BE2C (cell line): ENCODE measurements at regions not wholly inside any gene's neighbourhood (a gene's known extent, or its start where the extent isn't known, plus 50 kb on each side); places are given as distances from the start of the nearest gene placed in this dataset.
"Not testable (repeated sequence)": the region's sequence is repeated elsewhere in the genome, so short reads cannot be mapped to it uniquely, and the experiment has no call there.

Experiments
- DNase-seq: peaks from one replicate; pipeline ENCODE4 v3.0.0-alpha.2; 2020
- H3K27me3 ChIP-seq: fragments of 250-450 bp; sonication (Bioruptor Pico); 2 replicates; pipeline ENCODE4 v1.5.1; 2020; ENCODE audit warnings: mild to moderate bottlenecking
- H3K36me3 ChIP-seq: fragments of 250-450 bp; sonication (Bioruptor Pico); 2 replicates; pipeline ENCODE4 v1.5.1; 2020; ENCODE audit warnings: mild to moderate bottlenecking
- H3K4me1 ChIP-seq: fragments of 250-450 bp; sonication (Bioruptor Pico); 2 replicates; pipeline ENCODE4 v1.5.1; 2020
- H3K4me3 ChIP-seq: 2 replicates; pipeline ENCODE4 v1.5.1; 2011; ENCODE audit warnings: low read depth, low read length
- H3K9me3 ChIP-seq: fragments of 250-450 bp; sonication (Bioruptor Pico); 2 replicates; pipeline ENCODE4 v1.5.1; 2020
- CTCF ChIP-seq: IDR thresholded peaks from 2 replicates; pipeline ENCODE4 v1.5.1; 2012; ENCODE audit warnings: mild to moderate bottlenecking, low read depth, low read length

DNA sequence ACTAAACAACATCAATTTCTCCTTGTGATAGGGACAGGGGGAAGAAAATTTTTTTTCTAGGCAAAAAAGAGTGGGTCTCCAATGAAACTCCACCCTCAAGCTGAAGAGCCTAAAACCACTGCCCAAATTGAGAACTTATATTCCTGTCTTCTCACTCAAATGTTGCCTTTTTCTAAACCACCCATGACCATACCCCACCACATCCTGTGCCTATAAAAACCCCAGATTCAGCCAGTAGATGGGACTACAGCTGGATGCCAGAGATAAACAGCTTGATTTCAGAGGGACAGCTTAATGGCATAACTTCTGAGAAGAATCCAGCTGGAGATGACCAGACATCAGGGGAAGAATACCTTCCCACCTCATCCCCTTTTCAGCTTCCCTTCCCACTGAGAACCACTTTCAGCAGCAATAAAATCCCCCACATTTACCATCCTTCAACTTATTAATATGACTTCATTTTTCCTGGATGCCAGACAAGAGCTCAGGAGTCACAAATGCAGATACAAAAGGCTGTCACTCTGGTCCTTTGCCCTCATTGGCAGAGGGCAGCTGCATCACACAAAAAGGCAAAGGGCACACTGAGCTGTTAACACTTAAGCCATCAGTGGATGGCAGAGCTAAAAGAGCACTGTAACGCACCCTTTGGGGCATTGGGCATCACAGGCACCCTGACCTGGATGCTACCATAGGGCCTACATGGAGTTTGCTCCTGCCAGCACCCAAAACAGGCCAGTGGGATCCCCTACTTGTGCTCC lies 972.5 kb upstream of the CTNND2 start:
- H3K9me3 ChIP-seq = no peaks in the 10 kb centered on the region

GRCh38 chr5:12870872-12871539 lies 966.8 kb upstream of the CTNND2 start:
- Histone ChIP-seq H3K4me1 (no peaks in the 10 kb centered on the region), H3K36me3 (no peaks in the 10 kb centered on the region), H3K4me3 (no peak overlapping the region), H3K27me3 (no peaks in the 10 kb centered on the region), H3K9me3 (no peaks in the 10 kb centered on the region; the same call in 1 of the 2 replicates)
- no peak for TF ChIP-seq CTCF
- no peak for DNase-seq

More for the DNA sequence above, 972.5 kb upstream of the CTNND2 start:
- H3K27me3 ChIP-seq = no peaks in the 10 kb centered on the region
- no peak for TF ChIP-seq CTCF
- DNase-seq = no peak
- H3K36me3 ChIP-seq = no peaks in the 10 kb centered on the region
- no peaks in the 10 kb centered on the region for H3K4me1 ChIP-seq
- H3K4me3 ChIP-seq = no peak overlapping the region

- Histone ChIP-seq H3K36me3 (no peaks in the 10 kb centered on the region), H3K27me3 (no peaks in the 10 kb centered on the region), H3K9me3 (no peaks in the 10 kb centered on the region; the same call in 1 of the 2 replicates), H3K4me1 (no peaks in the 10 kb centered on the region), H3K4me3 (no peak overlapping the region)
- TF ChIP-seq CTCF = no peak
- DNase-seq = no peak
Observed at GRCh38 chr5:12865529-12865928, 961.3 kb upstream of the CTNND2 start.

DNA sequence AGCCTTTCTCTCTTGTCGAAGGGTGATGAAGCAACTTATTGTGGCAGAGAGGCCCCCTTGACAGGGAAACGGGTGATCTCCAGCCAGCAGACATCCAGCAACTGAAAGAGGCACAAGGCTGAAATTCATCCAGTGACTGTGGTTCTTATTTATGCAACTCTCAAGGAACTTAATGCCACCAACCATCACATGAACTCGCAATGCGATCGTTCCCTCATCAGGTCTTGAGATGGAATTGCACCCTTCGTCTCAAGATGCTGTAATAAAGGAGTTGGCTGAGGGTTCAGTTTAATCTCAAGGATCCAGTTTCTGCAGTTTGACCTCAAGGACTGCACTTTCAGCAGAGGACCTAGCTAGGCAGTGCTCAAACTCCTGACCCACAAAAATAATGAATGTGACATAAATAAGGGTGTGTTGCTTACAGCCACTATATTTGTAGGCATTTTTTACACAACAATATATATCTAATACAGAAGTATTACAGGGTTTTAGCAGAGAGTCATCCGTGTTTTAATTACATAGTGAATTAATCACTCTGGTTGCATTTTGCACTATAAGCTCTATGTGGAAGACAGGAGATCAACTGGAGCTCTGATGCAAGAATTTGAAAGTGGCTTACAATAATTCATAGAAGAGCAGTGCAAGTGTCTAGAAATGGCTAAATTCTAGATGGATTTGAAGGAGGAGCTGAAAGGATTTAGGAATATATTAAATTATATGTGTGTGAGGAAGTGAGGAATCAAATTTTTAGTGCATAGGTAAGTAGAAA lies 957.8 kb upstream of the CTNND2 start:
- H3K36me3 ChIP-seq = no peaks in the 10 kb centered on the region
- DNase-seq = no peak
- TF ChIP-seq CTCF = no peak
- H3K4me1 ChIP-seq = no peaks in the 10 kb centered on the region
- no peaks in the 10 kb centered on the region for H3K27me3 ChIP-seq
- H3K9me3 ChIP-seq = peaks cover 3% of the 10 kb centered on the region; the same call in 1 of the 2 replicates
- H3K4me3 ChIP-seq = no peak overlapping the region

DNA sequence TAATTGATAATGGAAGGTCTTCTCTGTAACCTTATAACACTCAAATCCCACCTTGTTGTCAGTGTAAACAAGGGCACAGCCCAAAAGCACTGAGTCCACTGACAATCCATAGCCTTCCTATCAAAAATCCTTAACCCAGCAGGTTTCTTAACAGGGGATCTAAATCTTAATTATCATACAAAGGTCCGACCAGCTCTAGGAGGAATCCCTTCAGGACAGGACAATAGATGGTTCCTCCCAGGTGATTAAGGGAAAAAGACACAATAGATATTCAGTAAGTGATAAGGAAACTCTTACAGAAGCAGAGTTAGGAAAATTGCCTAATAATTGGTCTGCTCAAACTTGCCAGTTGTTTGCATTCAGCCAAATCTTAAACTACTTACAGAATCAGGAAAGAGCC lies 951.9 kb upstream of the CTNND2 start:
- not testable (repeated sequence) for DNase-seq, H3K4me1 ChIP-seq, H3K9me3 ChIP-seq, H3K36me3 ChIP-seq, H3K4me3 ChIP-seq, H3K27me3 ChIP-seq

DNA sequence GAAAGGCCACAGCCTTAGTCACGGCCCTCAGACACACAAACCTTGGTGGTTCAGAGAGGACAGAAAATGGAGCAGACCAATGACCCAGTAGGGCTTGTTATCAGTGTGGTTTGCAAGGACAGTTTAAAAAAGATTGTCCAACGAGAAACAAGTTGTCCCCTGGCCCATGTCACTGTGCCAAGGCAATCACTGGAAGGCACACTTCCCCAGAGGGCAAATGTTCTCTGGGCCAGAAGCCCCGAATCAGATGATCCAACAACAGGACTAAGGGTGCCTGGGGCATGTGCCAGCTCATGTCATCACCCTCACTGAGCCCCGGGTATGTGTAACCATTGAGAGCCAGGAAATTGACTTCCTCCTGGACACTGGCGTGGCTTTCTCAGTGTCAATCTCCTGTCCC lies 950.1 kb upstream of the CTNND2 start:
- no peaks in the 10 kb centered on the region for H3K4me1 ChIP-seq
- no peaks in the 10 kb centered on the region for H3K27me3 ChIP-seq
- H3K36me3 ChIP-seq = no peaks in the 10 kb centered on the region
- no peak for TF ChIP-seq CTCF
- DNase-seq = no peak
- peaks cover 3% of the 10 kb centered on the region; the same call in 1 of the 2 replicates for H3K9me3 ChIP-seq
- no peak overlapping the region for H3K4me3 ChIP-seq
